GM12891 (cell line): ENCODE measurements at regions not wholly inside any gene's neighbourhood (a gene's known extent, or its start where the extent isn't known, plus 50 kb on each side); places are given as distances from the start of the nearest gene placed in this dataset.
A peak's percentile ranks its signal among the peaks of the same experiment; 100 is the strongest.

ENCODE experiments used
- POLR2A ChIP-seq: IDR thresholded peaks from 2 replicates; pipeline ENCODE4 v1.6.1; 2011; ENCODE audit warnings: low read depth, low read length, control low read depth
- SPI1 ChIP-seq: IDR thresholded peaks from 2 replicates; pipeline ENCODE4 v1.6.1; 2011; ENCODE audit warnings: low read depth, low read length, control low read depth

DNA sequence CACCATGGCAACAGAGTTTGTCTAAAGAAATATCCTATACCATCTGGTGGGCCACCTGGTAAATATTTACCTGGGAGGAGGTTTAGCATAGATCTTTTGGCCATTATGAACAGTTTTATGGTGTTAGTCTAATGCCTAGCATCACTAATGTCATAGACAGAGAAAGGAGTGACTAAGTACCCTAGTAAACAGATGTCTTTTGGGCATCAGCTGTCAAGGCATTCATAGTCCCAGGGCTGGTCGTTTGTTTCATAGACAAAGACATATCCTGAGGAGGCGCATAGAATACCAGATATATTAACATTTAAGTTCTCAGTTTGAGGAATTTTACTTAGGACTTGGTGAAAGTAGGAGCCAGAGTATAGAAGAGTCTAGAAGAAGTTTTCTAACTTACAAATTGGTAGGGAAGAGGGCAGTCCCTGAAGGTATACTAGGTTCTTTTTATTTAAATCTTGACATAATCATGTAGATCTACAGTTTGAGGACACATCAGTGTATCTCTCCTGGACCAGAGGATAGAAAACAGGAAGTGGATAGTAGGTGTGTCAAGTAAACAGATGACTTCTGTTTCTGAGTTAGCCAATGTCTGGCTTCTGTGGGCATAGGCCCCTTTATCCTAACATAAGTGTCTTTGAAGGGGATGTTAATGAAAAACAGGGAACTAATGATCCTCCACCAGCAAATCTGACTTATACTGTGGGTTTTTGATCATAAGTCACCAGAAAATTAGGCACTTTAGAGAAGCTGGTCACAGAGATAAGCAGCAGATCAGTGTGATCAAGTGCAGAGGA lies 105.0 kb upstream of the PRSS3 start:
- peak; percentile 80 for TF ChIP-seq SPI1
- no peak for TF ChIP-seq POLR2A
